IMR-90 (cell line): ENCODE measurements at regions not wholly inside any gene's neighbourhood (a gene's known extent, or its start where the extent isn't known, plus 50 kb on each side); places are given as distances from the start of the nearest gene placed in this dataset.

Experiments used
- ATAC-seq: fragments of 200-7000 bp; cut with Tn5 transposase; 2 replicates; pipeline ENCODE4 v1.9.1; 2020; ENCODE audit warnings: low read depth, mild to moderate bottlenecking, moderate library complexity
- BruUV-seq: library from RNA; stranded (reverse); fragments of 400-500 nt; replicated peaks from 2 replicates; lab custom pipeline; 2021; lab: Mats Ljungman, UMichigan
- CTCF ChIA-PET: fragments of 300-600 bp; formaldehyde crosslinking; extraction: SDS; loops from one replicate; lab custom pipeline; 2021; ENCODE audit warnings: antibody characterized with exemption; lab: Yijun Ruan, JAX
- POLR2A ChIA-PET: fragments of 300-600 bp; sonication (Branson Sonifier 250); formaldehyde crosslinking; loops from one replicate; lab custom pipeline; 2022; ENCODE audit warnings: antibody characterized with exemption; ENCODE audit not compliant: unreplicated experiment; lab: Charles Lee
- DNase-seq: peaks from one replicate; pipeline ENCODE4 v3.0.0; 2013
- H2AFZ ChIP-seq: replicated peaks from 2 replicates; pipeline ENCODE3; 2013; ENCODE audit warnings: low read length, mild to moderate bottlenecking; ENCODE audit not compliant: poor library complexity
- H2AK5ac ChIP-seq: 2 replicates; pipeline ENCODE4 v1.6.1; 2013; ENCODE audit warnings: low read depth, low read length, inconsistent platforms
- H2AK9ac ChIP-seq: replicated peaks from 2 replicates; pipeline ENCODE3; 2013; ENCODE audit warnings: mild to moderate bottlenecking, low read depth, low read length, moderate library complexity; ENCODE audit not compliant: poor library complexity
- H2BK120ac ChIP-seq: 2 replicates; pipeline ENCODE4 v1.6.1; 2013; ENCODE audit warnings: low read depth, low read length, inconsistent platforms
- H2BK15ac ChIP-seq: 3 replicates; pipeline ENCODE4 v1.6.1; 2013; ENCODE audit warnings: low read depth, low read length, inconsistent platforms
- H2BK20ac ChIP-seq: 2 replicates; pipeline ENCODE4 v1.6.1; 2013; ENCODE audit warnings: low read depth, mild to moderate bottlenecking, inconsistent platforms, low read length, moderate library complexity
- H2BK5ac ChIP-seq: 2 replicates; pipeline ENCODE4 v1.6.1; 2013; ENCODE audit warnings: mild to moderate bottlenecking, low read depth, low read length, inconsistent platforms; ENCODE audit not compliant: poor library complexity, severe bottlenecking
- H3K14ac ChIP-seq: replicated peaks from 2 replicates; pipeline ENCODE4 v1.6.1; 2013; ENCODE audit warnings: low read depth, low read length, inconsistent platforms
- H3K18ac ChIP-seq: 2 replicates; pipeline ENCODE4 v1.6.1; 2013; ENCODE audit warnings: low read depth, low read length, control low read depth
- H3K23ac ChIP-seq: 2 replicates; pipeline ENCODE4 v1.6.1; 2013; ENCODE audit warnings: low read depth, low read length, inconsistent platforms
- H3K27ac ChIP-seq: 2 replicates; pipeline ENCODE4 v1.5.1; 2013; ENCODE audit warnings: mild to moderate bottlenecking, control low read depth, low read length; ENCODE audit not compliant: insufficient read depth
- H3K27me3 ChIP-seq: 2 replicates; pipeline ENCODE4 v1.6.1; 2013; ENCODE audit warnings: low read length; ENCODE audit not compliant: control insufficient read depth, insufficient read depth
- H3K36me3 ChIP-seq: 2 replicates; pipeline ENCODE4 v1.6.1; 2013; ENCODE audit warnings: low read length, mixed read lengths; ENCODE audit not compliant: control insufficient read depth, insufficient read depth
- H3K4ac ChIP-seq: 2 replicates; pipeline ENCODE4 v1.6.1; 2013; ENCODE audit warnings: low read depth, low read length, inconsistent platforms
- H3K4me1 ChIP-seq: 2 replicates; pipeline ENCODE4 v1.6.1; 2013; ENCODE audit warnings: low read length, mixed read lengths; ENCODE audit not compliant: control insufficient read depth, insufficient read depth
- H3K4me2 ChIP-seq: 2 replicates; pipeline ENCODE4 v1.6.1; 2013; ENCODE audit warnings: low read depth, mild to moderate bottlenecking, control low read depth, low read length, moderate library complexity
- H3K4me3 ChIP-seq: 2 replicates; pipeline ENCODE4 v1.5.1; 2013; ENCODE audit warnings: low read depth, mild to moderate bottlenecking, control low read depth, low read length, moderate library complexity; ENCODE audit not compliant: insufficient read depth
- H3K56ac ChIP-seq: 2 replicates; pipeline ENCODE4 v1.6.1; 2013; ENCODE audit warnings: low read length, inconsistent platforms; ENCODE audit not compliant: insufficient read depth; ENCODE audit errors: extremely low read depth
- H3K79me1 ChIP-seq, 2 experiments: 2 replicates each; pipeline ENCODE4 v1.6.1; 2013; ENCODE audit warnings: low read length in 2 of 2, inconsistent platforms in 1 of 2, low read depth in 1 of 2
- H3K9ac ChIP-seq: 2 replicates; pipeline ENCODE4 v1.6.1; 2013; ENCODE audit warnings: low read depth, low read length, control low read depth
- H3K9me1 ChIP-seq: 2 replicates; pipeline ENCODE4 v1.6.1; 2013; ENCODE audit warnings: low read length, inconsistent platforms; ENCODE audit not compliant: insufficient read depth
- H3K9me3 ChIP-seq: 2 replicates; pipeline ENCODE4 v1.6.1; 2013; ENCODE audit warnings: low read length; ENCODE audit not compliant: control insufficient read depth, insufficient read depth
- H4K20me1 ChIP-seq: 2 replicates; pipeline ENCODE4 v1.6.1; 2013; ENCODE audit warnings: low read length, inconsistent platforms; ENCODE audit not compliant: insufficient read depth
- H4K5ac ChIP-seq: 2 replicates; pipeline ENCODE4 v1.6.1; 2013; ENCODE audit warnings: mild to moderate bottlenecking, low read depth, low read length, control low read depth
- H4K8ac ChIP-seq, 2 experiments: 2 replicates each; pipeline ENCODE4 v1.6.1; 2013; ENCODE audit warnings: low read depth in 2 of 2, low read length in 2 of 2, control low read depth in 1 of 2, inconsistent platforms in 1 of 2
- H4K91ac ChIP-seq: 2 replicates; pipeline ENCODE4 v1.6.1; 2013; ENCODE audit warnings: low read depth, low read length, inconsistent platforms; ENCODE audit not compliant: insufficient read depth
- BHLHE40 ChIP-seq: fragments of 150-350 bp; IDR thresholded peaks from 2 replicates; pipeline ENCODE4 v1.6.1; 2016; ENCODE audit warnings: mild to moderate bottlenecking, low read depth, low read length
- CHD1 ChIP-seq: IDR thresholded peaks from 2 replicates; pipeline ENCODE4 v1.6.1; 2012; ENCODE audit warnings: low read depth, low read length, improper control_type of control experiment
- CTCF ChIP-seq: conservative IDR thresholded peaks from 2 replicates; pipeline ENCODE4 v1.5.1; 2012; ENCODE audit warnings: mild to moderate bottlenecking, low read depth, low read length, improper control_type of control experiment
- ELK1 ChIP-seq: fragments of 150-350 bp; IDR thresholded peaks from 2 replicates; pipeline ENCODE4 v1.6.1; 2016; ENCODE audit warnings: low read depth, mild to moderate bottlenecking, low read length, moderate library complexity, borderline replicate concordance
- FOS ChIP-seq: fragments of 150-350 bp; IDR thresholded peaks from 2 replicates; pipeline ENCODE4 v1.6.1; 2016; ENCODE audit warnings: low read depth, low read length
- MAFK ChIP-seq: IDR thresholded peaks from 2 replicates; pipeline ENCODE4 v1.6.1; 2012; ENCODE audit warnings: low read depth, low read length, improper control_type of control experiment
- MAZ ChIP-seq: IDR thresholded peaks from 2 replicates; pipeline ENCODE4 v1.6.1; 2012; ENCODE audit warnings: low read depth, mild to moderate bottlenecking, low read length, improper control_type of control experiment, moderate library complexity, borderline replicate concordance
- MXI1 ChIP-seq: IDR thresholded peaks from 2 replicates; pipeline ENCODE4 v1.6.1; 2012; ENCODE audit warnings: low read depth, mild to moderate bottlenecking, low read length, moderate library complexity, borderline replicate concordance
- NFE2L2 ChIP-seq: fragments of 150-350 bp; IDR thresholded peaks from 2 replicates; pipeline ENCODE4 v1.6.1; 2016; ENCODE audit warnings: low read depth, mild to moderate bottlenecking, low read length
- POLR2A ChIP-seq: IDR thresholded peaks from 2 replicates; pipeline ENCODE4 v1.6.1; 2012; ENCODE audit warnings: mild to moderate bottlenecking, low read depth, low read length
- RAD21 ChIP-seq: IDR thresholded peaks from 2 replicates; pipeline ENCODE4 v1.6.1; 2012; ENCODE audit warnings: low read length, improper control_type of control experiment
- RCOR1 ChIP-seq: IDR thresholded peaks from 2 replicates; pipeline ENCODE4 v1.6.1; 2012; ENCODE audit warnings: mild to moderate bottlenecking, low read length, improper control_type of control experiment; ENCODE audit not compliant: insufficient replicate concordance
- RFX5 ChIP-seq: IDR thresholded peaks from 2 replicates; pipeline ENCODE4 v1.8.0; 2012; ENCODE audit warnings: low read depth, mild to moderate bottlenecking, low read length, moderate library complexity
- SMC3 ChIP-seq: fragments of 150-350 bp; IDR thresholded peaks from 2 replicates; pipeline ENCODE4 v1.6.1; 2016; ENCODE audit warnings: low read depth, mild to moderate bottlenecking, antibody characterized with exemption, low read length, moderate library complexity
- USF2 ChIP-seq: fragments of 150-350 bp; IDR thresholded peaks from 2 replicates; pipeline ENCODE4 v1.6.1; 2017; ENCODE audit warnings: mild to moderate bottlenecking, antibody characterized with exemption, low read length, low read depth
- WGBS, 2 experiments: methylation state at CpG; one replicate each; pipeline versions ENCODE4 v1.1.5 to v1.1.7; 2013; ENCODE audit warnings: missing lambda C conversion rate in 2 of 2; ENCODE audit not compliant: insufficient read length in 1 of 2; ENCODE audit errors: extremely low coverage in 2 of 2; 5-methylcytosine and 5-hydroxymethylcytosine counted together
- dilution Hi-C: fragments of 300-500 bp; cut with HindIII; formaldehyde crosslinking; loops from one replicate; pipeline ENCODE4 v1.14.3; 2018; ENCODE audit warnings: low sequenced_read_pairs; ENCODE audit not compliant: unreplicated experiment
- in situ Hi-C: fragments of 300-500 bp; cut with MboI; formaldehyde crosslinking; loops from 3 replicates; pipeline ENCODE4 v1.14.3; 2019; ENCODE audit warnings: low sequenced_read_pairs, inconsistent platforms, mixed read lengths
- intact Hi-C: fragments of 100-400 bp; cut with micrococcal nuclease; formaldehyde crosslinking; loops from 2 replicates; pipeline ENCODE4 v1.10.0; 2022

- in situ Hi-C loops: no loop called here
- intact Hi-C loops: no loop called here
Observed at GRCh38 chr3:64954995-64955636, 267.3 kb upstream of the ADAMTS9 start.

More at GRCh38 chr3:64954995-64955636, 267.3 kb upstream of the ADAMTS9 start:
- H2BK20ac ChIP-seq: no peak overlapping the region
- no peak overlapping the region for H3K23ac ChIP-seq
- H3K18ac ChIP-seq: no peak overlapping the region
- H2BK120ac ChIP-seq: no peak overlapping the region
- H3K4me3 ChIP-seq: no peak overlapping the region
- H3K14ac ChIP-seq: no peak overlapping the region
- dilution Hi-C loops: no loop called here
- CTCF ChIA-PET: no interaction called here
- H3K9me1 ChIP-seq: no peaks in the 10 kb centered on the region
- no peak overlapping the region for H2BK15ac ChIP-seq
- H3K27ac ChIP-seq: no peak overlapping the region
- no peak overlapping the region for H3K56ac ChIP-seq
- no peak overlapping the region for H4K91ac ChIP-seq
- H3K9ac ChIP-seq: no peak overlapping the region
- WGBS, 2 experiments: no CpG with 5 or more reads among the region's 4 CpGs
- no peaks in the 10 kb centered on the region for H3K79me1 ChIP-seq
- H2AFZ ChIP-seq: no peak overlapping the region
- H3K27me3 ChIP-seq: no peaks in the 10 kb centered on the region; the same call in none of the 2 replicates
- BruUV-seq: no TSS peak
- H3K9me3 ChIP-seq: no peaks in the 10 kb centered on the region
- H4K5ac ChIP-seq: no peak overlapping the region
- H3K4ac ChIP-seq: no peak overlapping the region
- POLR2A ChIA-PET: no interaction called here
- H3K4me1 ChIP-seq: no peaks in the 10 kb centered on the region
- H4K20me1 ChIP-seq: no peaks in the 10 kb centered on the region
- H2BK5ac ChIP-seq: no peak overlapping the region
- H3K36me3 ChIP-seq: no peaks in the 10 kb centered on the region
- H3K4me2 ChIP-seq: no peak overlapping the region
- TF ChIP-seq MXI1 (no peak), USF2 (no peak), SMC3 (no peak), POLR2A (no peak), MAZ (no peak), FOS (no peak), CHD1 (no peak), RCOR1 (no peak), RFX5 (no peak), RAD21 (no peak), BHLHE40 (no peak), MAFK (no peak), ELK1 (no peak), CTCF (no peak), NFE2L2 (no peak)
- DNase-seq (no peak), ATAC-seq (no peak)
- no peak overlapping the region for H2AK9ac ChIP-seq
- H4K8ac ChIP-seq: no peak overlapping the region
- H2AK5ac ChIP-seq: no peak overlapping the region
